DOHH2 (cell line): ENCODE measurements at regions not wholly inside any gene's neighbourhood (a gene's known extent, or its start where the extent isn't known, plus 50 kb on each side); places are given as distances from the start of the nearest gene placed in this dataset.

Experiments
- H3F3A ChIP-seq: fragments of 200-600 bp; sonication (generic), shearing (Covaris generic); 2 replicates; pipeline ENCODE4 v1.6.0; 2016; ENCODE audit warnings: antibody characterized with exemption, mild to moderate bottlenecking; ENCODE audit not compliant: control insufficient read depth, insufficient read depth
- H3K27ac ChIP-seq: fragments of 200-600 bp; sonication (generic); 2 replicates; pipeline ENCODE4 v1.5.1; 2014; ENCODE audit warnings: low read depth, mild to moderate bottlenecking, low read length, moderate library complexity
- H3K27me3 ChIP-seq: fragments of 200-600 bp; sonication (generic); 2 replicates; pipeline ENCODE4 v1.6.1; 2014; ENCODE audit warnings: mild to moderate bottlenecking, low read length, mixed read lengths; ENCODE audit not compliant: control insufficient read depth
- H3K36me3 ChIP-seq: fragments of 200-600 bp; sonication (generic); 2 replicates; pipeline ENCODE4 v1.6.1; 2014; ENCODE audit warnings: mild to moderate bottlenecking, low read length, moderate library complexity, mixed read lengths; ENCODE audit not compliant: control insufficient read depth
- H3K4me1 ChIP-seq: fragments of 200-600 bp; sonication (generic); 2 replicates; pipeline ENCODE4 v1.6.1; 2014; ENCODE audit warnings: mild to moderate bottlenecking, low read length, mixed read lengths; ENCODE audit not compliant: control insufficient read depth
- H3K4me2 ChIP-seq: fragments of 200-600 bp; sonication (generic); 2 replicates; pipeline ENCODE4 v1.6.0; 2014; ENCODE audit warnings: mild to moderate bottlenecking, low read length, moderate library complexity
- H3K4me3 ChIP-seq: fragments of 200-600 bp; sonication (generic); 2 replicates; pipeline ENCODE4 v1.5.1; 2014; ENCODE audit warnings: mild to moderate bottlenecking, low read length, mixed read lengths
- H3K79me2 ChIP-seq: fragments of 200-600 bp; sonication (generic); 2 replicates; pipeline ENCODE4 v1.6.1; 2014; ENCODE audit warnings: mild to moderate bottlenecking, low read length, mixed read lengths; ENCODE audit not compliant: control insufficient read depth
- H3K9me2 ChIP-seq: fragments of 200-600 bp; sonication (generic); replicated peaks from 2 replicates; pipeline ENCODE4 v1.6.1; 2014; ENCODE audit warnings: mild to moderate bottlenecking, low read length, mixed read lengths; ENCODE audit not compliant: control insufficient read depth
- H3K9me3 ChIP-seq: fragments of 200-600 bp; sonication (generic); 2 replicates; pipeline ENCODE4 v1.6.1; 2014; ENCODE audit warnings: antibody characterized with exemption, low read length, mixed read lengths; ENCODE audit not compliant: control insufficient read depth, insufficient read depth
- H4K20me1 ChIP-seq: fragments of 200-600 bp; sonication (generic); 2 replicates; pipeline ENCODE4 v1.6.0; 2014; ENCODE audit warnings: low read depth, mild to moderate bottlenecking, antibody characterized with exemption, low read length, moderate library complexity; ENCODE audit not compliant: control insufficient read depth, insufficient read depth
- CTCF ChIP-seq: fragments of 200-600 bp; sonication (generic); IDR thresholded peaks from one replicate; pipeline ENCODE4 v1.5.1; 2014; ENCODE audit warnings: antibody characterized with exemption, mild to moderate bottlenecking, low read depth, low read length; ENCODE audit not compliant: poor library complexity, severe bottlenecking
- EZH2phosphoT487 ChIP-seq: fragments of 200-600 bp; sonication (generic); IDR thresholded peaks from 2 replicates; pipeline ENCODE4 v1.6.1; 2017; ENCODE audit warnings: borderline replicate concordance, mild to moderate bottlenecking, antibody characterized with exemption, low read length, moderate library complexity, mixed read lengths

- no peak overlapping the region for H3K4me2 ChIP-seq
Measured at GRCh38 chr3:67292356-67293121, 294.4 kb downstream of the KBTBD8 start.

GRCh38 chr3:67294341-67294740 is 296.2 kb downstream of the KBTBD8 start:
- no peak for TF ChIP-seq EZH2phosphoT487
- no peak for TF ChIP-seq CTCF
- no peaks in the 10 kb centered on the region for H3K79me2 ChIP-seq
- H3K27me3 ChIP-seq = no peaks in the 10 kb centered on the region
- no peak overlapping the region for H3K4me2 ChIP-seq
- no peaks in the 10 kb centered on the region for H3K9me3 ChIP-seq
- no peaks in the 10 kb centered on the region for H3K9me2 ChIP-seq
- H3K4me1 ChIP-seq = no peaks in the 10 kb centered on the region
- H3K36me3 ChIP-seq = no peaks in the 10 kb centered on the region
- no peaks in the 10 kb centered on the region for H3F3A ChIP-seq
- no peak overlapping the region for H3K27ac ChIP-seq
- no peak overlapping the region for H3K4me3 ChIP-seq
- H4K20me1 ChIP-seq = no peaks in the 10 kb centered on the region

More at GRCh38 chr3:67292356-67293121, 294.4 kb downstream of the KBTBD8 start:
- Histone ChIP-seq H3K36me3 (no peaks in the 10 kb centered on the region), H3K9me2 (no peaks in the 10 kb centered on the region), H3K4me1 (no peaks in the 10 kb centered on the region), H3K27me3 (no peaks in the 10 kb centered on the region), H4K20me1 (no peaks in the 10 kb centered on the region), H3K79me2 (no peaks in the 10 kb centered on the region), H3K9me3 (no peaks in the 10 kb centered on the region), H3K4me3 (no peak overlapping the region), H3F3A (no peaks in the 10 kb centered on the region), H3K27ac (no peak overlapping the region)
- TF ChIP-seq EZH2phosphoT487 (no peak), CTCF (no peak)

GRCh38 chr3:67296039-67296892 is 298.2 kb downstream of the KBTBD8 start:
- H3K27me3 ChIP-seq = no peaks in the 10 kb centered on the region
- H3K9me3 ChIP-seq = no peaks in the 10 kb centered on the region
- no peaks in the 10 kb centered on the region for H3K36me3 ChIP-seq
- no peaks in the 10 kb centered on the region for H3K79me2 ChIP-seq
- no peak overlapping the region for H3K4me3 ChIP-seq
- H3K9me2 ChIP-seq = no peaks in the 10 kb centered on the region
- H3K4me1 ChIP-seq = no peaks in the 10 kb centered on the region
- H3K27ac ChIP-seq = no peak overlapping the region
- no peaks in the 10 kb centered on the region for H4K20me1 ChIP-seq
- H3K4me2 ChIP-seq = no peak overlapping the region
- H3F3A ChIP-seq = no peaks in the 10 kb centered on the region
- TF ChIP-seq EZH2phosphoT487 (no peak), CTCF (no peak)
